Lung (tissue), 11 donors: ENCODE measurements at regions not wholly inside any gene's neighbourhood (a gene's known extent, or its start where the extent isn't known, plus 50 kb on each side); places are given as distances from the start of the nearest gene placed in this dataset.
A peak's percentile ranks its signal among the peaks of the same experiment; 100 is the strongest.

Source experiments
- ATAC-seq: fragments of 200-7000 bp; cut with Tn5 transposase; one replicate; pipeline ENCODE4 v1.9.1; 2020; ENCODE audit warnings: moderate number of reproducible peaks; ENCODE audit not compliant: insufficient read depth, low FRiP score
- DNase-seq, 3 donors: peaks; one replicate each; pipeline ENCODE4 v3.0.0-alpha.2; 2013 to 2017
- H3K27ac ChIP-seq, 2 donors: one replicate each; pipeline ENCODE4 v1.5.1; 2013; ENCODE audit warnings: mild to moderate bottlenecking in 2 of 2, moderate library complexity in 2 of 2, control low read depth in 1 of 2, inconsistent platforms in 1 of 2, low read depth in 1 of 2, low read length in 1 of 2
- H3K27me3 ChIP-seq, 3 donors: one replicate each; pipeline ENCODE4 v1.5.1; 2013; ENCODE audit warnings: low read length in 2 of 3; ENCODE audit not compliant: control insufficient read depth in 3 of 3, insufficient read depth in 3 of 3
- H3K36me3 ChIP-seq, 4 donors: one replicate each; pipeline ENCODE4 v1.5.1; 2013; ENCODE audit warnings: low read length in 4 of 4, mild to moderate bottlenecking in 1 of 4, moderate library complexity in 1 of 4; ENCODE audit not compliant: control insufficient read depth in 4 of 4, insufficient read depth in 4 of 4
- H3K4me1 ChIP-seq, 5 donors: one replicate each; pipeline ENCODE4 v1.5.1; 2013; ENCODE audit warnings: low read length in 5 of 5, mild to moderate bottlenecking in 2 of 5, moderate library complexity in 1 of 5; ENCODE audit not compliant: control insufficient read depth in 5 of 5, insufficient read depth in 5 of 5
- H3K4me3 ChIP-seq: one replicate; pipeline ENCODE4 v1.5.1; 2013; ENCODE audit warnings: mild to moderate bottlenecking, control low read depth, moderate library complexity
- H3K9ac ChIP-seq, 2 donors: one replicate each; pipeline ENCODE4 v1.5.1; 2013; ENCODE audit warnings: low read length in 2 of 2, control low read depth in 1 of 2; ENCODE audit not compliant: insufficient read depth in 1 of 2
- H3K9me3 ChIP-seq, 4 donors: one replicate each; pipeline ENCODE4 v1.5.1; 2013; ENCODE audit warnings: low read length in 3 of 4, mild to moderate bottlenecking in 1 of 4, moderate library complexity in 1 of 4; ENCODE audit not compliant: control insufficient read depth in 4 of 4, insufficient read depth in 3 of 4
- CTCF ChIP-seq: IDR thresholded peaks from 2 replicates; pipeline ENCODE4 v1.5.1; 2012; ENCODE audit warnings: mild to moderate bottlenecking; ENCODE audit errors: control extremely low read depth, extremely low read depth
- WGBS, 2 donors: extraction: QIAGEN DNeasy Blood & Tissue Kit; methylation state at CpG; one replicate each; pipeline ENCODE4 v1.1.7; 2013; 5-methylcytosine and 5-hydroxymethylcytosine counted together
- donor health status: control.
- donor health status: control.
- donor health status: Bipolar disorder and iron deficiency.
- donor health status: healthy.
- donor health status: DM: yes; HTN: yes; CAD: no.

- Histone ChIP-seq H3K4me1 (no peaks in the 10 kb centered on the region), H3K9me3 (no peaks in the 10 kb centered on the region), H3K9ac (no peak overlapping the region), H3K27me3 (no peaks in the 10 kb centered on the region), H3K27ac (no peak overlapping the region), H3K36me3 (no peaks in the 10 kb centered on the region), H3K4me3 (no peak overlapping the region)
- no peak for DNase-seq
- 78 to 80% methylated on average over 2 of the region's 2 CpGs for WGBS, 2 donors
- TF ChIP-seq CTCF, result no peak
- ATAC-seq, result no peak
Measured at GRCh38 chr5:35438786-35439185, 178.9 kb upstream of the SPEF2 start.

- TF ChIP-seq CTCF, result no peak
- Histone ChIP-seq H3K4me3 (no peak overlapping the region), H3K27ac (no peak overlapping the region), H3K27me3 (no peaks in the 10 kb centered on the region), H3K36me3 (no peaks in the 10 kb centered on the region), H3K9me3 (no peaks in the 10 kb centered on the region), H3K9ac (no peak overlapping the region), H3K4me1 (no peaks in the 10 kb centered on the region)
- no peak for ATAC-seq
- 27 to 58% methylated on average over 1 of the region's 1 CpG for WGBS, 2 donors
- no peak for DNase-seq
Measured at GRCh38 chr5:35438288-35438687, 179.4 kb upstream of the SPEF2 start.

GRCh38 chr5:35436400-35437057, 181.1 kb upstream of the SPEF2 start:
- no peaks in the 10 kb centered on the region for H3K27me3 ChIP-seq
- ATAC-seq (no peak), DNase-seq (peak in 2 of 3 donors; percentile 54 to 58)
- H3K9ac ChIP-seq, result no peak overlapping the region
- H3K4me1 ChIP-seq, result no peaks in the 10 kb centered on the region
- H3K9me3 ChIP-seq, result no peaks in the 10 kb centered on the region
- H3K36me3 ChIP-seq, result no peaks in the 10 kb centered on the region
- H3K27ac ChIP-seq, result no peak overlapping the region
- peak; percentile 14 for TF ChIP-seq CTCF
- WGBS, 2 donors, result 65 to 71% methylated on average over 6 of the region's 6 CpGs
- no peak overlapping the region for H3K4me3 ChIP-seq
